Fibroblast of skin of left quadriceps (primary cell): ENCODE measurements at regions not wholly inside any gene's neighbourhood (a gene's known extent, or its start where the extent isn't known, plus 50 kb on each side); places are given as distances from the start of the nearest gene placed in this dataset.
A peak's percentile ranks its signal among the peaks of the same experiment; 100 is the strongest.

ENCODE experiments used
- DNase-seq, 2 experiments: peaks; one replicate each; pipeline ENCODE4 v3.0.0-alpha.2; 2013; ENCODE audit warnings: low read depth in 2 of 2

DNA sequence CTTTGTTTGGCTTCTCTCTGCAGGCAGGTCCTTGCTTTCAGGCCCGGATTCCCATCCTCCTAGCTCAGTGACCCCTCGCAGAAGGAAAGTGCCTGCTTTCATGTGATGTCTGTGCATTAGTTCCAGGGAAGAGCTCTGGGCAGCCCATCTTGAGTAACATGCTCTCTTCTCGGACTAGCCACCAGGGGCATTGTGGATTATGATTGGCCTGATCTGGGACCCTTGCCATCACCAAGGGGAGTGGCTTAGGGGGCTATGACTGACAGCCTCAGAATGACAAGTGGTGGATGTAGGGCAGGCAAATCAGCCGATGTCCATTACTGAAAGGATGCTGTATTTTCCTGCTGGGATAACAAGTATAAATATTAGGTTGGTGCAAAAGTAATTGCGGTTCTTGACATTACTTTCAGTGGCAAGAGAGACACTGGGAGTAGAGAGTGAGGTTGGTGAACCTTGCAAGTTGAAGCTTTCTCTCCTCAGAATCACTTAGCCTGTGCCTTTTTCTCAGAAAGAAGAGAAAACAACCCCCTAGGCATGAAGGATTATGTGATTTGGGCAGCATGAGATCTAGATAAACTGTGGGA is 71.5 kb upstream of the MPHOSPH6 start:
- no peak for DNase-seq

- no peak for DNase-seq
Observed at GRCh38 chr16:82240111-82240510, 70.1 kb upstream of the MPHOSPH6 start.

DNA sequence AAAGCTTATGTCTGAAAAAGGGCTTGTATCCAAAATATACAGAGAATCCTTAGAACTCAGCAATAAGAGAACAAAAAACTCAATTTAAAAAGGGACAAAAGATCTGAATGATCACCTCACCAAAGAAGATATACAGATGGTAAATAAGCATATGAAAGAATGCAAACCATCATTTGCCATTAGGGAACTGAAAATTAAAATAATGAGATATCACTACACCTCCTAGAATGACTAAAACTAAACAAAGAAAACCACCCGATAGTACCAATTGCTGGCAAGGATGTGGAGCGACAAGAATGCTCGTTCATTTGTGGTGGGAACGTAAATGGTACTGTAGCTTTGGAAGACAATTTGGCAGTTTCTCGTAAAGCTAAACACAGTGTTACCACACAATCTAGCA is 66.9 kb upstream of the MPHOSPH6 start:
- no peak for DNase-seq

DNA sequence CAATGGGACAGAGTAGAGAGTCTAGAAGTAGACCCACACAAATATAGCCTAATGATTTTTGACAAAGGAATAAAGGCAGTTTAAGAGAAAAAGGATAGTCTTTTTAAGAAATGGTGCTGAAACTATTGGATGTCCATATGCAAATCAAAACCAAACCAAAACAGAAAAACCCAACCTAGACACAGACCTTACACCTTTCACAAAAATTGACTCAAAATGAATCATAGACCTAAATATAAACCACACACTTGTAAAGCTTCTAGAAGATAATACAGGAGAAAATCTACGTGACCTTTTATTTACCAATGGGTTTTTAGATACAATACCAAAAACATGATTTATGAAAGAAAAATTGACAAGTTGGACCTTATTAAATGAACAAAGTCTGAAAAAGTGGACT is 66.4 kb upstream of the MPHOSPH6 start:
- DNase-seq = no peak

- DNase-seq = no peak
Observed at GRCh38 chr16:82232806-82233205, 62.8 kb upstream of the MPHOSPH6 start.

DNA sequence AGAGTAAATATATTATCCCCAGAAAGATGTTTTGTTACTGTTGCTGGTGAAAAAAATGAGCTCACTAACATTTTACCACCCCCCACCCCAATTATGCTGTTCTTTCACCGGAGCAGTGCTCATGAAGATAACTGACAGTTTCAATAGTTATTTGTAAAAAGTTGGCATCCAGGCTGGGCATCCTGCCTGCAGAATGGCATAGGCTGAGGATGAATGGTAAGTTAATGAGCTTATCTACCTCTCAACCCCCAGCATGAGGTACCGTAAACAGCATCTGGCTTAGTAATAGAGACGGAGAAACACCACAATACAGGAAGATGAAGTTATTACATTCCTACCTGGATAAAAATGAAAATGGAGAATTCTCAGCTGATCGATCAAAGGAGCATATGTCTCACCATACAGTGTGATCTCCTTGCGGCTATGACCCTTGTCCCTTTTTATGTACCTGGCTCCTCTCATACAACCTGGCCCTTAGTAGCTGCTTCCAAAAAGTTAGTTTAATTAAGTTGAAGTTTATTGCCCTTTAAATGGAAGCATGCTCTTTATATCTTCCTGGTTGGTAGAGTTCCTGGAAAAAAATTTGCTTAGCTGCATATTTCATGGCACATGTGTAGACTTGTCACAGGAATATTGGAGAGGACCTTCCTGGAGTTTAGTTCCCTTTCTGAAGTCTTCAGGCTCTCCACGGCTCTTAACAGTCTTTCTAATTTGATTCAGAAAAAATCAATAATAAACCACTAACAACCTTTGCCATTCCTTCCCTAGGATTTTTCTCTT is 61.2 kb upstream of the MPHOSPH6 start:
- DNase-seq = no peak

GRCh38 chr16:82229800-82230619 is 60.0 kb upstream of the MPHOSPH6 start:
- peak; percentile 40 to 48 for DNase-seq

GRCh38 chr16:82226327-82226726 is 56.3 kb upstream of the MPHOSPH6 start:
- DNase-seq = no peak

DNA sequence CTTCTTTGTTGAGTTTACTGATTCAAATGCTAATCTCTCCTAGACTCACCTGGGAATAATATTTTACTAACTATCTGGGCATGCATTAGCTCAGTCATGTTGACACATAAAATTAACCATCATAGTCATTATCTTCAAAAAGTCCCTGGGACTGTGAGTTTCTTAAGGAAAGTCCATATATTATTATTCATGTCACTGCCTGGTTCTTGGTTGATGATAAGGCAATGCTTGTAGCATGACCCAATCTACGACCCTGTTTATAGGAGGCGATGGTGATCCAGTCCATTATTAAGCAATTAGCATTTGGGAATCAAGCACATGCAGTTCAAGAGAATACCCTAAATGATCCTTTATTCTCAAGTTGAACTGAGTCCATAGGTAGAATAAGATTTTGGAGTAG is 54.8 kb upstream of the MPHOSPH6 start:
- DNase-seq = no peak

DNA sequence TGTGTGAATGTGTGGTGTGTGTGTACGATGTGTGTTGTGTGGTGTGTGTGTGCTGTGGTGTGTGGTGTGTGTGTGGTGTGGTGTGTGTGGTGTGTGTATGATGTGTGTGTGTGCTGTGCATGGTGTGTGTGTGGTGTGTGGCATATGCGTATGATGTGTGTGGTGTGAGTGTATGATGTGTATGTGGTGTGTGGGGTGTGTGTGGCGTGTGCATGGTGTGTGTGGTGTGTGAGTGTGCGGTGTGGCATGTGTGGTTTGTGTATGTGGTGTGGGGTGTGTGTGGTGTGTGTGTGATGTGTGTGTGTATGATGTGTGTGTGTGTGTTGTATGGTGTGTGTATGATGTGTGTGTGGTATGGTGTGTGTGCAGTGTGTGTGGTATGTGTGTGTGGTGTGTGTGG is 50.5 kb upstream of the MPHOSPH6 start:
- no peak for DNase-seq
